ENCODE measurements at regions not wholly inside any gene's neighbourhood (a gene's known extent, or its start where the extent isn't known, plus 50 kb on each side); places are given as distances from the start of the nearest gene placed in this dataset.

- no peak for TF ChIP-seq REST (IDR thresholded peaks at IDR 0.05; ENCODE audit: insufficient replicate concordance, low read depth)
- TF ChIP-seq CTCF (IDR thresholded peaks at IDR 0.05; ENCODE audit: insufficient read depth, low read length): no peak
- TF ChIP-seq POLR2AphosphoS5 (IDR thresholded peaks at IDR 0.05; ENCODE audit: low read depth): no peak
- no peak for TF ChIP-seq SPI1 (IDR thresholded peaks at IDR 0.05; ENCODE audit: borderline replicate concordance, low read depth)
- TF ChIP-seq GABPA (IDR thresholded peaks at IDR 0.05; ENCODE audit: low read depth): no peak
- H3K4me3 ChIP-seq (replicated peaks; ENCODE audit: insufficient read depth, low read length): no peak overlapping the region
Measured at GRCh38 chr3:76501315-76501714, 538.6 kb upstream of the ROBO2 start.

GRCh38 chr3:76502076-76502475, 537.8 kb upstream of the ROBO2 start:
- no peak for TF ChIP-seq SPI1 (IDR thresholded peaks at IDR 0.05; ENCODE audit: borderline replicate concordance, low read depth)
- no peak for TF ChIP-seq CTCF (IDR thresholded peaks at IDR 0.05; ENCODE audit: insufficient read depth, low read length)
- TF ChIP-seq GABPA (IDR thresholded peaks at IDR 0.05; ENCODE audit: low read depth): no peak
- no peak for TF ChIP-seq REST (IDR thresholded peaks at IDR 0.05; ENCODE audit: insufficient replicate concordance, low read depth)
- no peak for TF ChIP-seq POLR2AphosphoS5 (IDR thresholded peaks at IDR 0.05; ENCODE audit: low read depth)
- Histone ChIP-seq H3K4me3 (replicated peaks; ENCODE audit: insufficient read depth, low read length) (no peak overlapping the region), H3K27ac (replicated peaks) (no peak overlapping the region), H3K27me3 (ENCODE audit: insufficient read depth, poor library complexity, severe bottlenecking) (no peaks in the 10 kb centered on the region)
- no peak for DNase-seq (ENCODE audit: low read depth in 1 of 2, low spot score in 1 of 2)

More at GRCh38 chr3:76501315-76501714, 538.6 kb upstream of the ROBO2 start:
- Histone ChIP-seq H3K27ac (replicated peaks) (no peak overlapping the region), H3K27me3 (ENCODE audit: insufficient read depth, poor library complexity, severe bottlenecking) (no peaks in the 10 kb centered on the region)
- DNase-seq (ENCODE audit: low read depth in 1 of 2, low spot score in 1 of 2): no peak

- Histone ChIP-seq H3K27me3 (ENCODE audit: insufficient read depth, poor library complexity, severe bottlenecking) (no peaks in the 10 kb centered on the region), H3K27ac (replicated peaks) (no peak overlapping the region), H3K4me3 (replicated peaks; ENCODE audit: insufficient read depth, low read length) (no peak overlapping the region)
- no peak for TF ChIP-seq GABPA (IDR thresholded peaks at IDR 0.05; ENCODE audit: low read depth)
- TF ChIP-seq REST (IDR thresholded peaks at IDR 0.05; ENCODE audit: insufficient replicate concordance, low read depth): no peak
- TF ChIP-seq SPI1 (IDR thresholded peaks at IDR 0.05; ENCODE audit: borderline replicate concordance, low read depth): no peak
- no peak for TF ChIP-seq POLR2AphosphoS5 (IDR thresholded peaks at IDR 0.05; ENCODE audit: low read depth)
- TF ChIP-seq CTCF (IDR thresholded peaks at IDR 0.05; ENCODE audit: insufficient read depth, low read length): no peak
- no peak for DNase-seq (ENCODE audit: low read depth in 1 of 2, low spot score in 1 of 2)
Measured at GRCh38 chr3:76505202-76505845, 534.6 kb upstream of the ROBO2 start.

Measured in HL-60 (cell line).